ENCODE measurements at regions not wholly inside any gene's neighbourhood (a gene's known extent, or its start where the extent isn't known, plus 50 kb on each side); places are given as distances from the start of the nearest gene placed in this dataset.
A peak's percentile ranks its signal among the peaks of the same experiment; 100 is the strongest.
"Not testable (repeated sequence)": the region's sequence is repeated elsewhere in the genome, so short reads cannot be mapped to it uniquely, and the experiment has no call there.

- no peak for DNase-seq (ENCODE audit: low read depth)
These were observed 108.3 kb upstream of the CPSF6 start for GRCh38 chr12:69131077-69131476.

GRCh38 chr12:69136931-69137613, 102.3 kb upstream of the CPSF6 start:
- no peak for DNase-seq (ENCODE audit: low read depth)

GRCh38 chr12:69141074-69141473, 98.3 kb upstream of the CPSF6 start:
- no peak for DNase-seq (ENCODE audit: low read depth)

DNA sequence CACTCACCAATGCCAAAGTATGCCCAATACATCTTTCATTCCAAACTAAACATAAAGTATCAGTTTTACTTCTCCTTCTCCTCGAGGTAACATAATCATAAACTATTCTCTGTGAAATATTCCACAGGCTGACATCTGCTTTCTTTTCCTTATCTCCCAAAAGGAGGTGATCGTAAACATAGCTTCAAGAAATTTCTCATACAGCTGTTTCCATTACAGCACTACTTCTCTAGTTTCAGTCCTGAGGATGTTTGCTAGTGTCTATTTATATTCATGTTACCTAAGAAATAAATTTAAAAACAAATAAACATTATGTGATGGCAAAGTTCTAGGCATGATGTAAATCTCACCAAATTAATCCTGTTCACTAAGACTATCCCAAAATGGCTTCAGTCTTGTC, 90.1 kb upstream of the CPSF6 start:
- no peak for DNase-seq (ENCODE audit: low read depth)

DNA sequence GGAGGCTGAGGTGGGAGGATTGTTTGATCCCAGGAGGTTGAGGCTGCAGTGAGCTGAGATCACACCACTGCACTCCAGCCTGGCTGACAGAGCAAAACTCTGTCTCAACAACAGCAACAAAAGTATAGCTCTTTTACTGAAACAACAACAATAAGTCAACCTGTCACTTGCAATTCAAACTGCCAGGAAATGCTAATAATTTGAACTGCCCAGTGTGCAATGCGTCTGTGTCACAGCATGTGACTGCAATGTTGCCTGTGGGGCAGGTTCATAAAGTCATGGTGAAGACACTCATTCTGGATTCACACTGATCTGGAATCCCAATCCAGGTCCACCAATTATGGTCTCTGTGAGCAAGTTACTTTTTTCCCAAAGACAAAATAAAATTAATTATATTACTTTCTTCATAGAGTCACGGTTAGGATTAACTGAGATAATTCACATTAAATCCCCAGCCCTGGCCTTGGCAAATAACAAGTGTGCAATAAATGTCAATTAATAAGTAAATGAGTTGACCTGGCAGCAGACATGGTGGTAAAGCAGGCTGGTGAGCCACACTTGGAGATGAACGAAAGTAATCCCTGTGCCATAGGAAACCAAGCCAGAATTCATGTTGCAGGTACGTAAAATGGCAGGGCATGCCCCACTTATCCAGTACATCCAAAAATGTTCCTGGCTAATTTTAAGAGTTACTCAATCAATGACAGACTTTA, 89.1 kb upstream of the CPSF6 start:
- DNase-seq (ENCODE audit: low read depth): no peak

DNA sequence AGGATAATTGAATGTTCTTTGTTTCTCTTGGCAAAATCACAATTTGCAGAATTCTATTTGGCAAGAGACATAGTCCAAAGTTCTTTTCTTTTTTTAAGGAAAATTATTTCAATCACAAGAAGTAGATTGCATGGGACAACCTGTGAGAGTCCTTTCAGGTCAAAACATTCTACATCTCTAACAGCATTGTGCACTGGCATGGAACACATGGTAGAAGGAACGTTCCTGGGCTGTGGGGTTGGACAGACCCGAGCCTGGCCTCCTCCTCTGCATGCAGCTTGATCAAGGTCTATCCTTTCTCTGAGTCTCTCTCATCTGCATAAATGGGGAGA, 88.6 kb upstream of the CPSF6 start:
- no peak for DNase-seq (ENCODE audit: low read depth)

DNA sequence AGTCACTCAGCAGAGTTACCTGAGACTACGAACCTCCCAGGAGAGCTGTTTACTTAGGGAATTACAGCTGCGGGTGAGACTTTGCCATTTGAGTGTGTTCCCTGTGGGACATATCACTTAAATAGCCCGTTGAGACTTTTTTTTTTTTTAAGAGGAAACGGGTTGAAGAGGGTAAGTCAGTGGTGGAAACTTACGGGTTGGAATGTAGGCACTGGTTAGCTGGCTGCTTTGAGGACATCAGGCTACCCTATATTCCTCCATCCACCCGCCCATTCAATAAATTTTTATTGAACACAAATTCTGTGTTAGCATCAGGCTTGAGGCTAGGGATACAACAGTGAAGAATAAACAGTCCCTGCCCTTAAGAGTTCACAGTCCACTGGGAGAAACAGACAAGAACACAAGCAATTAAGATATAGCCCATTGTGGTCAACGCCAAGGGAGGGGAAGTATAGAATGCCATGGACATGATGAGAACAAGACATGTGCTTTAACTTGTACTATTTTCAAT, 88.1 kb upstream of the CPSF6 start:
- DNase-seq (ENCODE audit: low read depth): no peak

DNA sequence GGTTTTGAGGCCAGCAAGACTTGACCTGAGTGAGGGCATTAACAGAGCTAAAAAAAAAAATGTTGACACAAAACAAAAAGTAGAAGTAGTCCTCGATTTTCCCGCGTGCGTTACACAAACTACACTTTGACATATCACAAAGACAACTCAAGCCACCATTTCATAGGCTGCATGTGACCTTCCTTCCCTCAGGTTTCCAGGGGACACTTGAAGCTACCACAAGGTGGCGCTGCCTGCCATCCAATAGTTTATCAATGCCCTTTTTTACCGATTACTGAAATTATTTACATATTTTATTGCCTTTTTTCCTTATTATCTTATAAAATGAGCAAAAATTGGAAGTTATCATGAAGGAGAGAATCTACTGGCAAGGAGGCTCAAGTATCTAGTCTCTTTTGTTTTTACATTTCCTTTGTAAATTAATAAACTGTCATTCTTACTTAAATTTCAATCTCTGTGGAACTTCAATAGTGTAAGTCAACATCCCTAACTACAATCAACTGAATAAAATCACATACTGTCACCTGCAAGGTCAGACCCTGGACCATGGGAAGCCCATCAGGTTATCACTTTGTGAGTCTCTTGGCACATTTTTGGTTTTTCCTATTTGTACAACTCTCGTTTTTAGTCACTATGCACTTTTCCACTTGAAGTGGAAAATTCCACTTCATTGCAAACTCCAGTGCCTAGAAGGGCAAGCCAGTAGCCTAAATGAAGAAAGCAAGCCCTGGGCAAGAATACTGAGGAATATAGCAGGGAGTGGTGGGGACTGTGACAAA, 84.6 kb upstream of the CPSF6 start:
- DNase-seq (ENCODE audit: low read depth): no peak

- peak; percentile 29 for DNase-seq (ENCODE audit: low read depth)
These were observed 82.2 kb upstream of the CPSF6 start for GRCh38 chr12:69157023-69157655.

- DNase-seq (ENCODE audit: low read depth): no peak
These were observed 77.5 kb upstream of the CPSF6 start for GRCh38 chr12:69161829-69162228.

- no peak for DNase-seq (ENCODE audit: low read depth)
These were observed 75.5 kb upstream of the CPSF6 start for GRCh38 chr12:69163681-69164362.

- no peak for DNase-seq (ENCODE audit: low read depth)
These were observed 71.7 kb upstream of the CPSF6 start for GRCh38 chr12:69167648-69168165.

GRCh38 chr12:69168363-69168762, 71.0 kb upstream of the CPSF6 start:
- DNase-seq (ENCODE audit: low read depth): no peak

DNA sequence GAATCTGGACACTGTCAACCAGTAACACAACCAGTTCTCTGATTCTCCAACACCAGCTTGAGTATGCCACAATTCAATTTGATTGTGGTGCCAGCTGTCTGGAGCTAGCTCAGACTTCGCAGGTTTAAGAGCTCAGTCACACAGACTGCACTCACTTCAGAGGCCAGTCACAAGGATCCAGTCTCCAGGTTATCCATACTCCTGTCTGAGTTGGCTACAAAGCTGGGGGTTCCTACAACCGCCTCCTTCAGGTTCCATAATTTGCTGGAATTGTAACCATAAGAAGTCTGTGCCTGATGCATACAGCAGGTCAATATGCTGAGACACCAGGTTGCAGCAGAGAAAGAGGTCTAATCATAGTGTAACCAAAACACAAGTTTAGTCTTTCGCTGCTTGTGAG, 70.5 kb upstream of the CPSF6 start:
- no peak for DNase-seq (ENCODE audit: low read depth)

DNA sequence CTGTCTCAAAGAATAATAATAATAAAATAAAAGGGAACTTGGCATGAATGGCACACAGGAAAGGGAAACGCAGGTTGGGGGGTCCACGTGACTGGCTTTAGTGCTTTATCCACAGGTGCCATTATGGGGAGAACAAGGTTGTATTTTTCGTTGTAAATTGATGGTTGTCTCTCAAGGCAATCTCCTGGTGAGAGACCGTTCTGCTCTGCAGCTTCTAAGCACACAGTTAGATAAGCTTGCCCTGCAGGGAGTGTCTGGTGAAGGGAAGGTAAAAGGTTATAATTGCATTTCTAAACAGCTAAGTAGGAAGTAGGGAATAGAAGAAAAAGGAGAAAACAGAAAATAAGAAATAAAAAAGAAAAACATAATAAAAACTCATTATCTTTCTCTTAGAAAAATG, 69.1 kb upstream of the CPSF6 start:
- DNase-seq (ENCODE audit: low read depth): no peak

- DNase-seq (ENCODE audit: low read depth): no peak
These were observed 67.5 kb upstream of the CPSF6 start for GRCh38 chr12:69171881-69172280.

DNA sequence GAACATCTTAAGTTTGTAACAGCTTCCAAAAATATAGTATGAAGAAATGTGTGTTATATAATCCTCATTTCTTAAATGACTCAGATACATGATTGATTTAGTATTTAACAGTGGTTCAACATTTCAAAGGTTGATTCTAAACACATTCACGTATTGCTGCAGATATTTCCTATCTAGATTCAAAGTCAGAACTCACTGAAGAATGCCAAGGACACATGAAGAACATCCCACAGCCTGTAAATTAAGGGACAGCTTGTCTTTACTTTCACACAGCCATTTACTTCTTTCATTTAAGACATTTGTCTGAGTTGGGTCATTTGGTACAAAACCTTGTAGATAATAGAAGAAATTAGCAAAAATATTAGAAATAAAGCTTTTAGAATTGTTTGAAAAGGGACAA, 66.9 kb upstream of the CPSF6 start:
- no peak for DNase-seq (ENCODE audit: low read depth)

DNA sequence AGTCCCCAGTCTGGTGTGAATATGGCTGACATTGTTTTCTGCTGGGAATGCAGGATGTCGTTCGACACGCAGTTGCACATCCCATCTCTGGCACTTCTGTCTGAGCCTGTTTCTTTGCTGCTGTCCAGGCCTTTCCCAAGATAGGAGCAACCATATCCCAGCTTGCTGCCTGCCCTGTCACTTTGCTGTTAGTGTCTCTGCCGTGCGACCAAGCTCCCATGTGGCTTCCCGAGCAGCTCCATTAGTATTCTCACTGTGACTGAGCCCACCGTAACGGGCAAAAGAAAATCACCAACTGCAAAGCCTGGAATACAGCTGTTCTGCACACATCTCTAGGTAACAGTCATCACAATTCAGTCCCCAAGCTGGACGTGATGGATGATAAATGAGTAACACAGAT, 66.0 kb upstream of the CPSF6 start:
- DNase-seq (ENCODE audit: low read depth): no peak

GRCh38 chr12:69179786-69180185, 59.6 kb upstream of the CPSF6 start:
- DNase-seq (ENCODE audit: low read depth): no peak

DNA sequence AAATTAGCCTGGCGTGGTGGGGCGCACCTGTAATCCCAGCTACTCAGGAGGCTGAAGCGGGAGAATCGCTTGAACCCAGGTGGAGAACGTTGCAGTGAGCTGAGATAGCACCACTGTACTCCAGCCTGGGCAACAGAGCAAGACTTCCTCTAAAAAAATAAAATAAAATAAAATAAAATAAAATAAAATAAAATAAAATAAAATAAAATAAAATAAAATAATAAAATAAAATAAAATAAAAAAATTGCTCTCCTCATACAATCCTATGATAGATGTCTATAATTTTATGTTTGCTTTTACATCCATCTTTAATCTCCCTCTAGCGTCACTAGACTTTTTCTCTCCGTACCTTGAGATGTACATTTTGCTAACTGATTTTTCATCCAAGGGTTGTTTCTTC, 51.8 kb upstream of the CPSF6 start:
- DNase-seq (ENCODE audit: low read depth): not testable (repeated sequence)

- no peak for DNase-seq (ENCODE audit: low read depth)
These were observed 49.9 kb upstream of the CPSF6 start for GRCh38 chr12:69189378-69189978.

Measured in forelimb muscle (tissue), 1 donor.